AG08395 (cell line): ENCODE measurements at regions not wholly inside any gene's neighbourhood (a gene's known extent, or its start where the extent isn't known, plus 50 kb on each side); places are given as distances from the start of the nearest gene placed in this dataset.

Experiments
- DNase-seq: peaks from one replicate; pipeline ENCODE4 v3.0.0; 2012; ENCODE audit warnings: mixed read lengths, low spot score

GRCh38 chr2:146031158-146031557 is 1511.2 kb upstream of the ZEB2 start:
- no peak for DNase-seq

- DNase-seq, result no peak
These were observed 1507.2 kb upstream of the ZEB2 start for GRCh38 chr2:146027156-146027555.

GRCh38 chr2:146025519-146025918 is 1505.6 kb upstream of the ZEB2 start:
- DNase-seq, result no peak

- DNase-seq, result no peak
These were observed 1504.4 kb upstream of the ZEB2 start for GRCh38 chr2:146024212-146024743.

GRCh38 chr2:146004462-146004861 is 1484.5 kb upstream of the ZEB2 start:
- DNase-seq, result no peak

GRCh38 chr2:146003337-146003736 is 1483.4 kb upstream of the ZEB2 start:
- DNase-seq, result no peak

GRCh38 chr2:145994910-145995309 is 1475.0 kb upstream of the ZEB2 start:
- DNase-seq, result no peak

- DNase-seq, result no peak
These were observed 1472.7 kb upstream of the ZEB2 start for GRCh38 chr2:145992572-145992971.

- no peak for DNase-seq
These were observed 1467.9 kb upstream of the ZEB2 start for GRCh38 chr2:145987793-145988192.

- no peak for DNase-seq
These were observed 1465.6 kb upstream of the ZEB2 start for GRCh38 chr2:145985517-145985916.

GRCh38 chr2:145984580-145984979 is 1464.7 kb upstream of the ZEB2 start:
- no peak for DNase-seq

- DNase-seq, result no peak
These were observed 1460.4 kb upstream of the ZEB2 start for GRCh38 chr2:145980318-145980717.

- DNase-seq, result no peak
These were observed 1455.5 kb upstream of the ZEB2 start for GRCh38 chr2:145975406-145975805.

- DNase-seq, result no peak
These were observed 1441.9 kb upstream of the ZEB2 start for GRCh38 chr2:145961846-145962245.

GRCh38 chr2:145960479-145961163 is 1440.7 kb upstream of the ZEB2 start:
- no peak for DNase-seq

GRCh38 chr2:145958611-145959010 is 1438.7 kb upstream of the ZEB2 start:
- no peak for DNase-seq

GRCh38 chr2:145957929-145958328 is 1438.0 kb upstream of the ZEB2 start:
- DNase-seq, result no peak

GRCh38 chr2:145939949-145940348 is 1420.0 kb upstream of the ZEB2 start:
- DNase-seq, result no peak

GRCh38 chr2:145935016-145935415 is 1415.1 kb upstream of the ZEB2 start:
- DNase-seq, result no peak

GRCh38 chr2:145931781-145932395 is 1412.0 kb upstream of the ZEB2 start:
- no peak for DNase-seq

- no peak for DNase-seq
These were observed 1410.4 kb upstream of the ZEB2 start for GRCh38 chr2:145930318-145930717.

GRCh38 chr2:145927131-145927950 is 1407.4 kb upstream of the ZEB2 start:
- DNase-seq, result no peak

GRCh38 chr2:145925591-145925990 is 1405.7 kb upstream of the ZEB2 start:
- DNase-seq, result no peak
